ENCODE measurements at regions not wholly inside any gene's neighbourhood (a gene's known extent, or its start where the extent isn't known, plus 50 kb on each side); places are given as distances from the start of the nearest gene placed in this dataset.

DNA sequence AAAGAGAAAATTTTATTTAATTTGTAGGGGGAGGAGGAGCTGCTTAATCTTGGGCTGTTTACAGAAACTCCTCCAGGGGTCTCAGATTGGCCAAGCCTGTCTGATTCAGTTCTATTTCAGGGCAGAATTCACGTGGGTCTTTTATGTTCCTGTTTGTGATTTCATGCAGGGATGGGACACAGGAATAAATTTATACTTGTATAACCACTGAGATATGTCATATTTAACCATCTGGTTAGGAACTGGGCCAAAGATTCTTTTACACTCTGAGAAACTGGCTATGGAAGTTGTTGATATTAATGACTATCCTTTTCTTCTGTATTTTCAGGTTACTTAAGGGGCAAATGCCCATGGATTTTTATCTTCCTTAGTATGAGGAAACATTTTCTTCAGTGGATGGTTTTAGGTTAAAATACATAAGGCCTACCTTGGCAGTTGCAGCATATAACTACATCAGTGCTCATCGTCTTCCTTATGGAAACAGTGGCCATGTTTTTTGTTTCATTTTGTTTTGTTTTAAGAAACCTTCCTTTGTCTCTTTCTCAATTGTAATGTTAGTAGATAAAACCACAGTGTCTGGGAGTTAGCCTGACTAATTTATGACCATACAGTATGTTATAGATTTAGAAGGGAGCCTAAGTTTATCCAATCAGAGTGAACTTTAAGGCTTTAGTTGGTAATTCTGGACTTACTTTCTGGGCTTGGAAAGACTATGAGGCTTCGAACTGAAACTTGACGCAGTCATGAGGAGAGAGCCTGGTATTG lies 132.4 kb upstream of the ANO3 start:
- no peak for DNase-seq

DNA sequence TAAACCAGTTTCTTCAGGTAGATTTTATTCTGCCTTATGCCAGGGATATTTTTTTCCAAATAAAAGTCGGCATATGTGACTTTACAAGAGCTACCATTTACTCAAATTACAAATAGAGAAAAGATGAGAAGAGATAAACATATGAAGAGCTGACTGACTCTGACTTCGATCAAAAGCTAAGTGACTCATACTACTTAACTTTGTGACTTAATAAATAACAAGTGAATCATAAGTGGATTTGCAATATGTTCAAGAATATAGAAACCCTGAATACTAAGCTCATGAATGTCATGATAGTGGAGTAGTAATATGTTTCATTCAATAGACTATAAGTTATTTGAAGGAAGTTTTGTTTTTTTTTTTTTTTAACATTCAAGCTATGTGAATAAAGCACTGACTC lies 130.5 kb upstream of the ANO3 start:
- DNase-seq, result no peak

DNA sequence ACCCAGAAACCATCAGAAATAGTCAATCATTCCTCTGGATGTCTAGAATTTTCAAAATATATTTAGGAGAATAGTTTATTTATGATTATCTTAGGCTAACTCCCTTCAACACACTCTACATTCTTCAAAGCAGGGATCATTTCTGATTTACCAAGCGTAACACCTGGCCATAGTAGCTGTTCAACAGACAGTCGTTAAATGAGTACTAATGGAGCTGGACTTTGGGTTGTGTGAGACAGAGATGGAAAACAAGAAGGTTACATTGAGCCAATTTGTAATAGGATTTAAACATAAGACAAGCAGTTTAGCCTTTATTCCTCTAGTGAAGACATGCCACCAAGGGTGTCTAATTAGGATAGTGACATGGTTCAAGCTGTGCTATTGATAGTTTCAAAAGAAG lies 129.2 kb upstream of the ANO3 start:
- DNase-seq, result no peak

DNA sequence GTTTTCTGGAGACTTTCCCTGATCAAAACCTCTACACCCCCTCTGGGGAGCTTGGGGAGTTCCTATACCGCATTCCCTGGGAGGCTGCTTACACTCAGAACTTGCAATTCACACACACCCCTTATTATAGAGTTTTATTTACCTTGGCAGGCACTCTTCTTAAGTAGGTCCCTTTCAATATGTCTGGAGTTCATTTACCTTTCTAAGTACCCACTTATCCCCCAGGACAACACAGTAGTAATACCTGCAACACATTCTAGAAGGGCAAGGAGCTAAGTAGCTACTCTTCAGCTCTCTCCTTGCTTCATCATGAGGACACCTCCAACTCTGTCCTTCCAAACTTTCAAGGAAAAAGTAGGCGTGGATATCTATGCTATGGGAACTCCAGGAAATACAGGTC lies 127.8 kb upstream of the ANO3 start:
- DNase-seq, result no peak

DNA sequence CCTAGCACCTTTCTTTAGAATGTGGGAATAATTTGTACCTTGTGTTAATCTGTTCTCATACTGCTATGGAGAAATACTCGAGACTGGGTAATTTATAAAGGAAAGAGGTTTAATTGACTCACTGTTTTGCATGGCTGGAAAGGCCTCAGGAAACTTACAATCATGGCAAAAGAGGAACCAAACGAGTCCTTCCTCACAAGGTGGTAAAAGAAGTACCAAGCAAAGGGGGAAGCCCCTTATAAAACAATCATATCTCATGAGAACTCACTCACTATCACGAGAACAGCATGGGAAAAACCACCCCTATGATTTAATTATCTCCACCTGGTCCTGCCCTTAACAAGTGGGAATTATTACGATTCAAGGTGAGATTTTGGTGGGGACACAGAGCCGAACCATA lies 127.1 kb upstream of the ANO3 start:
- no peak for DNase-seq

DNA sequence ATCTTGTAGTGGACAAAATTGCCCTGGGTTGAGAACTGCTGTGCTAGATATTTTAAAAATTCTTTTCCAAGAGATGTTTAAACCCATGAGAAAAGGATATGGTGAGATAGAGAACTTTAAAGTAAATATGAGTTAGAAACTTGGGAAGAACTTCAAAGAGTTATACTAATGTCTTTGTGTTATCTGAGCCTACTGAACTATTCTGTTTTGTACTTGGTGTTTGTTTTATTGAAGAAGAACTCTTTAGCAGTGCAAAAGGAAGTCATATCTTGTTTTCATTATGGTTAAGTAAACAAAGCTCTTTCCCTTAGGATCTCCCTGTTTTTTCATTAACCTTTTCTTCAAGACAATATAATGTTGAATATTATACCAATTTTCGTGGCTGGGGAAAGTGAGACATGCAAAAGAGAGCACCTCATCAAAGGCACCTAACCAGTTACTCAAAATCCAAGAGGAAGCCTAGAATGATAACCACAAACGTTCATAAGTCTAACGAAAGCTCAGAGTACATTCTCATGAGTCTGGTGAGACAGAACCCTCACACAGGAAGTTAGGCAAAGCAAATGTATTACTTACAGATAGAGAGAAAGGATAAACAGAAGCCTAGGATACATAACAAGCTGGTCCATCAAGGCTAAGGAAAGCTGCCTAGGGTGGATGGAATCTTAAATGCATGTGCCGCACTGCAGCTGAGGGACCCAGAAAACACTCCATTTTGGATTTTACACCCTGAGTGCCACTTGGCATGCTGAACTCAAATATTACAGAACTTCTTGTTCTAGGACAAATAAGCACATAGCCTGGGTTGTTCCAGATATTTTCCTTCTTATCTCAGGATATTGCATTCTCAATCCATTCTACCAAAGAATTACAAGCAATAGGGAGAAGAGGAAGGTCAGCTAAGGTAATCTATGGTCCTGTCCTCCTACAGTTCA lies 112.5 kb upstream of the ANO3 start:
- DNase-seq, result no peak

DNA sequence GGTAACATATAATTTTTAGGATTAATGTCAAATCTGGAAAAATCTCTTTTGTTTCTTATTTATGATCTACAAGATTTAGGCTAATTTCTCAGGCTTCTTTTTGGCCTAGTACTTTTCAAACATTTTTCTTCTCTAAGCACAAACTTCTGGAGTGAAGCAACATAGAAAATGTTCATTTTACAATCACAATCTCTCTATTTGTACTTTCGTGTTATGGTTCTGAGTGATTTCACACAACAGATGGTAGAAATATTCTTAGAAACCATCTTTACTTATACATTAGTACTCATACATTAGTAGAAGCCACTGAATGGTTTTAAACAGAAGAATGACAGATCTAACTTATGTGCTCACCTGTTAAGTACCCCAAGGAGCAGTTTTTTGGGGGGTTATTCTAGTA lies 106.3 kb upstream of the ANO3 start:
- DNase-seq, result peak in 1 of 2 donors; percentile 27

DNA sequence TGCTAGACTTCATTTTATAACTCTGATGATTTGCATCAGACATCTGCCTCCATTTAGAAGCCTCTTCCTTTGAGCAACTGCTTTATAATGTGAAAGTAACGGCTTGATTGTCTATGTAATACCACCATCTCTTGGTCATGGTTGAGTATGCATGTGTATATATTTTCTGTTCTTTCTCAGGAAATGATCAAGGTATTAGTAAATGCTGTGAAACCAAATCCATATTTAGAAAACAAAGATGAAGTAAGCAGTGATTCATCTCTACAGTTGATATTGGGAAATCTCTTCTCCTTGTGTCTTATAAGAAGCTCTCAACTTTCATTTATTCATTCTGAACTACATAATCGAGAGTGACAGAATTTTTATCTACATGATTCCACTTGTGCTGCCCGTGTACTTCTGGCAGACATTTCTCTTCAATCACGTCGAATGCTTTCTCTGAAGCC lies 104.6 kb upstream of the ANO3 start:
- peak in 1 of 2 donors; percentile 26 for DNase-seq

DNA sequence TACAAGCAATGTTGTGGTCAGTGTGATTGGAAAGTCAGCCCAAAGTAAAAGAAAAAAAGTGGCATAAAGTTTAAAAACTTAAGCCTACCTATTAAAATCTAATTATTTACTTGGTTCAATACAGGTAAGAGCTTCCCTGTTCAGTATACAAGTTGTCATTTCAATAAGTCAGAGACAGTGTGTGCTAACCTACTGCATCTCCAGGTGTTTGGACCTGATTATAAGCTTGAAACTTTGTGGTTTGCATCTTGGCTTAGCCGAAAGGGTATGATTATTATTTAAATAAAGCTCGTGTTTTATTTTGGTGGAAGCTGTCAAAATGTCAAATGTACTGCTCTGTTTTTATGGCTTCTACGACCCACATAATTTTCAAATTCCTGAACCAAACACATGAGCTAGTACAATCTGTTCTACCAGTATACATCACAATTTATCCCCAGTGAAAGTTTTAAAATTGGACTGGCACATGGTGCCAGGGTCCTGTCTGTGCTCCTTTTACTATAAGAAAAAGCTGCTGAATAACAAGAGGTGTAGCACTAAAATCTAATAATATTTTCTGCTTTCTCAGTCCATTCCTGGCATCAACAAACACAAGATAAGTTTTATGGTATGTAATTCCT lies 103.9 kb upstream of the ANO3 start:
- DNase-seq, result no peak

DNA sequence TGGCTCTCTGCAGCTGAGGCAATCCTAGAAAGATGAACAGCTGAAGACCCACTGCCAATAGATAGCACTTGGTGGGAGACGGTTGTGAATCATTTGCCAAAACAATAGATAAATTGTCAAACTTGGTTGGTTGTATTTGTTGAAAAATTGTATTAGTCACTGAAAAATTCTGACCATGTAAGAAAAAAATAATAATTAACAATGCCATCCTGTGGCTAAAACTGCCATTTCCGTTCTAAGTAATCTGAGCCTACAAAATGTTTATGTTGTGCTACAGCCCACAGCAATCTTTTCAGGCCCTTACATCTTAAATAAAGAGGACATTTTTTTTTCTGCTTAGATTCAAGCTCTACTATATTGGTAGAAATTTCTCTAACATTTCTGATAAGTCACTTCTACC lies 103.2 kb upstream of the ANO3 start:
- DNase-seq, result no peak

DNA sequence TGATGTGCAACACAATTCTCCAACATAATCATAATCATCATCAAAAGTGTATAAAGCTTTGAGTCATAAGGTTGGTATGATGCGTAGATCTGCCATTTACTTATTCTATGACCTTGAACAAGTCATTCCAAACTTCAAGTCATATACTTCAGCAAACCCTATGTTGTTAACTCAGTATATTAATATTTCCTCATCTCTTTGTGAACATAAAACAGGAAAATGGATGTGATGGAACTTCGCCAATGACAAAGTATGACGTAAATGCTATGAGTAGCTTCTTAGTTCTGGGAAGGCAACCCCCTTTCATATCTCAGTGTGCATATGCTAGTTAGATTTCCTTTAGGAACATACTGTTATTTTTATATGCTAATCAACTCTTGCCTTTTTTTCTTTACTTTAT lies 102.7 kb upstream of the ANO3 start:
- no peak for DNase-seq

DNA sequence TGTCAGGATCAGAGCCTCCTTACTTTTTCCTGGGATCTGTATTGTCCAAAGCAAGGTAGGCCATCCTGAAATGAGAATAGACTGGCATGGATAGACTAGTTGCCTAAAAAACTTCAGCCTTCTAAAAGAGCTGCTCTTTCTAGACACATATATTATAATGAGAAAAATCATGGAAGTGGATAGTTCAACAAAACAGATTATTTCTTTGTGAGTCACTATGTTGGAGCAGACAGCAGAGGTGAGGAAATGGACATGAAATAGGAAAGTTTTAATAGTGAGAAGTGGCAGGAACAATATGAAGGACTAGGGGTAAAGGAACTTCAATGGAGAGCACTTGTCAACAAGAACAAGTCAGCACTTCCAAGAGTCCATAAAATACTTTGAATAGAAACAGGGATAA lies 101.9 kb upstream of the ANO3 start:
- no peak for DNase-seq

DNA sequence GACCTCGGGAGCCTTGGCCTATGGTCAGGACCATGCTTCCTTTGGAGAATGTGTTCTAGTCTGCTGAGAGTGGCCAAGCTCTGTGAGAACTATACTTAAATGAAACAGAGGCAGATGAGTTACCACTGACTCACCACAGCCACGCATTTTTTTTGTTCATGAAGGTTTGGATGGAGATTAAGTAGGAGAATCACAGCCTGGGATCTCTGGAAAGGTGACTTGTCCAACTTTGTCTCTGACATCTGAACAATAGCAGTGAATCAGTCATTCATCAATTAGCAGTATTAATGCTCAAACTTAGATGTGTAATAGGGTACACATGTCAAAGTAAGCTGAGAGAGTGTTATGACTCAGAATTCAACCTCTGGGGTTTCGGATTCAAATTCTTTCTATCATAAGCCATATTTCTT lies 100.7 kb upstream of the ANO3 start:
- DNase-seq, result no peak

DNA sequence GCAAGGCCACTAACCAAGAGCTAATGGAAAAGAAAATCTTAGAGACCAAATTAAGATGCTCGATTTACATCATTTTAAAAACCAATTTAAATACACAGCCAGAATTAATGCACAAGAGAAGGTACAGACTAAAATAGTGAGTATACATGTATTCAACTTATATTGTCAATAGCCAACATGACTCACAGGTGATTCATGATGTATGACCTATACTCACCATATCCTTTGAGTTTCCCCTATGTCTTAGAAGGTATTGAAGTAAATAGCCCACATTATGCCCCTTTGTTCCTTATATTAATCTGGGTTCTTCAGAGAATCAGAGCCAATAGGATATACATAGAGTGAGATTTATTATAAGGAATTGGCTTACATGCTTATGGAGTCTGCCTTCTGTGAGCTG lies 97.5 kb upstream of the ANO3 start:
- no peak for DNase-seq

DNA sequence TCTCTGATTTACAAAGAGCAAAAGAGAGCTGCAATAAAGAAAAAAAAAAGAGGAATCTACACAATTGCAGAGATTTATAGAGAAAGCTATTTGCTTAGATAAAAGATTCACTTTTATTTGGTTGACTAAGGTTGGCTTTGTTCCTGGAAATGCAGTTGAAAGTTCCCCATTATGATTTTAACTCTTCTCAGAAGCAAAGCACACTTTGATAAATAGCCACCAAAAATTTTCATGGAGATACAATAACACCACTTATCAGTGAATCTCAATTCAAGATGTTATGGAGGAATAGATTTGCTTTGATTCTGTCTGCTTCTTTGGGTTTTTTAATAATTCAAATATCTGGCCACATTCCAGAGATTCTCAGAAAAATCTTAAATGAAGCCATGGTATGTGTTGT lies 88.5 kb upstream of the ANO3 start:
- DNase-seq, result no peak

DNA sequence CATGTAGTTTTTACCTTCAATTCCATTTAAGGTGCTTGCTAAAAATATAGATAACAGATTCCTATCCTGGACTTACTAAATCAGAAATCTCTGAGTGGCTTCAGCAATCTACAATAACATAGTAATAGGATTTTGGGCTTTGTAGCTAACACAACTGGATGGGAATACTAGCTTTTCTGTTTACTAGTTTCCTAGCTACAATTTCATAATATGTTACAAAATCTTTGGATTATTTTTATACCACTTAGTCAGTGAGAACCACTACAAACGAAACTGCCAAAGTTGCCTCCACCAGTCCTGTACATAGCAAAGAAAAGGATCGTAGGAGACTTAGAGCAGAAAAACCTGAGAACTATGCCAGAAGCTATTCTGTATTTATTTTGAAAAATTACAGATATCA lies 87.7 kb upstream of the ANO3 start:
- no peak for DNase-seq

DNA sequence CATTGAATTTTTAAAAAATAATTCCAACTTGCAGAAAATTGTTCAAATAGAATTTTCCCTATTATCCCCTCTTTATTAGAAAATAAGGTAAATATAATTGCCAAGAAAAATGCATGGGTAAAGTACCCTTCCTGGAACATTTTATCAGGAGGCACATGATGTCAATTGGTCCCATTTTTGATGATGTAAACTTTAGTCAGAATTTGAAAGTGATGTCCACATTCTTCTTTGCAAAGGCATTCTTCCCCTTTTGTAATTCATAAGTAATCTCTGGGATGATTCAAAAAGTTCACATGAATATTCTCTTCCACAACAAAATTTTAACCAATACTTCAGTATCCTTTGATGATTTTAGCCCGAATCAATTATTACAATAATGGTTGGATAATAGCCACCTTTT lies 86.9 kb upstream of the ANO3 start:
- no peak for DNase-seq

DNA sequence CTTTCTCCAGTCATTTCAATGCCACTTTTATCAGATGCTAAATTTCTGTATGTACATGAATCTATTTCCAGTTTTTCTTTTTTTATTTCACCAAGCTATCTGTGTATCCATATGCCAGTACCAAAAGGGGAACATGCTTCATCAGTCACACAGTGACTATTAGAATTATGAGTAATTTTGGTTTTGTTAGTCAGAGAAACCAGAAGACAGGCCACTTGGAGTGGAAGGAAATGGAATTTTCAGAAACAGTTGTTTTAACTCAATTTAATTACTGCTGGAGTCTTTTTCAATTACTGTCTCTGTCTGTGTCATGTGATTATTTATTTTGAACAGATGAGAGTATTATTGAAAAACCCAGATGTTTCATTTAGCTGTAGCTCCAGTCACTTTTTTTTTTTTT lies 84.6 kb upstream of the ANO3 start:
- no peak for DNase-seq

DNA sequence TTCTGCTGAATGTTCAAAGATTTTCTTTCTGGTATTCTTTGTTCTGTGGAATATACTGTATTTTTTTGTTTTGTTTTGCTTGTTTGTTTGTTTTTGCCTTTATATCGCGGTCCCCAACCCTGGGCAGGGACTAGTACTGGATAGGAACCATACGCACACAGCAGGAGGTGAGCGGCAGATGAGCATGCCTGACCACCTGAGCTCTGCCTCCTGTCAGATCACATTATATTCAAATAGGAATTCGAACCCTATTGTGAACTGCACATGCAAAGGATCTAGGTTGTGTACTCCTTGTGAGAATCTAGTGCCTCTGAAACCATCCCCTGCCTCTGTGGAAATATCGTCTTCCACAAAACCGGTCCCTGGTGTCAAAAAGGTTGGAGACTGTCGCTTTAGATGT lies 83.3 kb upstream of the ANO3 start:
- no peak for DNase-seq

DNA sequence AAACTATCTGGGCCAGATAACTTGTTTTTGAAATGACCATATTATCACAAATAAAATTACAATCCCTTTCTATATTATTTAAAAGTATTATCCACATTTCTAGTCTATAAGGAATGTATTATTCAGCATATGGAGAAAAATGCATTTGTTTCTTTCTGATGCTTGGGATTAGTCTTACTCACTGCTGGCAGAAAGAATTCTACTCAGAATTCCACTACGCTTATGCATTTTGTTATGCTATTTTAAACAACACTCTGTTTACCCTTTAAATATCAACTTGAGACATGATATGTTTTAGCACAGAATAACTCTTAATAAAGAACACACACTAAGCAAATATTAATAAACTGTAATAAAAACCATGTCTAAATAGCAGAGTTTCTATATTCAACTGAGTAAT lies 77.6 kb upstream of the ANO3 start:
- DNase-seq, result no peak

DNA sequence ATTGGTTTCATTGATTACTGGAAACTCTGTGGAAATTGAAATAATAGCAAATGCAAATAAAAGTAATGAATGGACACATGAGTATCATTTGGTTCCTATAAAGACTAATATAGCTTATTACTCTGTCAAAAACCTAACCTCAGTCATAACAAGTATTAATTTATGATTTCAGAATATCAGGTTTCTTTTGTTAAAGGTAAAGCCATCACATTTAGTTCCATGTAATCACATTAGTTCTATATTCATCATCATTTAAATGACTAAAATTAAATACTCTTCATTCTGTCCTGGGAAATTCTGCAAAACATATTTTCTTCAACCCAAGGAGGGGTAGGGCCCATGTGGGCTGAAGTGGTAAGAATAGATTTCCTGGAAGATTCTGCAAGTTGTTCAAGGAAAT lies 68.2 kb upstream of the ANO3 start:
- DNase-seq, result no peak

DNA sequence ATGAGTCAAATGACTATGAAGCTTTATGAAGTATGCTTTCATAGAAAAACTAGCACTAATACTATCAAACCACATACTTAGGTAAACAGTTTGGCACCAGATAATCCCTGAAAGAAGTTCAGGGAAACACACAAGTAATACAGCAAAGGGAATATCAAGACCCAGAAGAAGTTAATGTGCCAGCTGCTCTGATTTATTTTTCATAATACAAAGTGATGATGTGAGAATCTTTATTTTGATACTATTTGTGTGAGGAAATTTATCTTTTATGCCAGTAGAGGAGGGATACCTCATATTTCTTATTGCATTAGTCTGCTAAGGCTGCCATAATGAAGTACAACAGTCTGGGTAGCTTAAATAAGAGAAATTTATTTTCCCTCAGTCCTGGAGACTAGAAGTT lies 67.7 kb upstream of the ANO3 start:
- DNase-seq, result no peak

DNA sequence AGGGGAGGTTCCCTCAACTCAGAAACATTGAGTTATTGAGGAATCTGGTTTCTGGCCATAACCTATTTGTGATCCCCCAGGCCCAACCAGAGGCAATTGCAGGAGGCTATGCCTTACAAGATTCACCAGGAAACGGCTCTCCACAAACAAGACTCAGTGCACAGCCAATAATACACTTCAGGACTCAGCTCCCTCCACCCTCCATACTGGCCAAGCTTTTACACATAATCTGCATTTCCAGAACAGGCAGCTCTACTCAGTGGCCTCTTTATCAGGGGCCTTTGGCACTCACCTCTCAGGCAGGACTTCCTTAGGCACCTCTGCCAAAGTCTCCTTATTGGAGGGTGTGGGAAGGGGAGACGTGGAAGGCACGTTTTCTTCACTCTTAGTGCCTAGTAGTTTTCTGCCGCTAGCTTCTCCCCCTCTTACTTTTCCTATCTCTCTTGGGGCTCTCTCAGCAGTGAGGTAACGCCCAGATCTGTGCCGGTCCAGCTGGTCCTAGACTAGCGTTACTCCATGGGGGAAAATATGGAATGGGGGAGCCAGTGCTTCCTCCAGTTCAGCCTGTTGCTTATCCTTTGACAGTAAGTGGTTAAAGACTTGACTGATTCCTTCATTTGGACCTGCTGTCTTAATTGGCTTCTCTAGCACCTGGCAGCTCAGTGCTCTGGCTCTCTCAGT lies 62.8 kb upstream of the ANO3 start:
- no peak for DNase-seq
